OCI-M1 (cell line): ENCODE measurements at regions not wholly inside any gene's neighbourhood (a gene's known extent, or its start where the extent isn't known, plus 50 kb on each side); places are given as distances from the start of the nearest gene placed in this dataset.

Experiments
- DNase-seq: peaks from one replicate; lab custom pipeline; 2025; lab: John Stamatoyannopoulos, UW

GRCh38 chr17:36864827-36865430, 72.3 kb upstream of the LHX1 start:
- no peak for DNase-seq

GRCh38 chr17:36867716-36868341, 69.4 kb upstream of the LHX1 start:
- no peak for DNase-seq

- DNase-seq: no peak
These were observed 68.5 kb upstream of the LHX1 start for GRCh38 chr17:36868777-36869176.

- no peak for DNase-seq
These were observed 67.8 kb upstream of the LHX1 start for GRCh38 chr17:36869441-36869840.

- DNase-seq: peak; percentile 11
These were observed 67.2 kb upstream of the LHX1 start for GRCh38 chr17:36869856-36870719.

- DNase-seq: no peak
These were observed 66.6 kb upstream of the LHX1 start for GRCh38 chr17:36870720-36870999.

GRCh38 chr17:36875698-36876293, 61.5 kb upstream of the LHX1 start:
- DNase-seq: no peak

- no peak for DNase-seq
These were observed 60.3 kb upstream of the LHX1 start for GRCh38 chr17:36876966-36877365.

GRCh38 chr17:36877771-36878170, 59.5 kb upstream of the LHX1 start:
- DNase-seq: no peak

GRCh38 chr17:36878216-36878615, 59.1 kb upstream of the LHX1 start:
- DNase-seq: no peak

- DNase-seq: no peak
These were observed 58.2 kb upstream of the LHX1 start for GRCh38 chr17:36879027-36879426.

- DNase-seq: no peak
These were observed 57.6 kb upstream of the LHX1 start for GRCh38 chr17:36879624-36880131.

- no peak for DNase-seq
These were observed 56.9 kb upstream of the LHX1 start for GRCh38 chr17:36880268-36880905.

- DNase-seq: no peak
These were observed 56.0 kb upstream of the LHX1 start for GRCh38 chr17:36881323-36881722.

- no peak for DNase-seq
These were observed 52.7 kb upstream of the LHX1 start for GRCh38 chr17:36884495-36885152.

GRCh38 chr17:36885153-36885735, 52.0 kb upstream of the LHX1 start:
- DNase-seq: peak; percentile 71

GRCh38 chr17:36885771-36886377, 51.4 kb upstream of the LHX1 start:
- no peak for DNase-seq
